ENCODE measurements at regions not wholly inside any gene's neighbourhood (a gene's known extent, or its start where the extent isn't known, plus 50 kb on each side); places are given as distances from the start of the nearest gene placed in this dataset.

DNA sequence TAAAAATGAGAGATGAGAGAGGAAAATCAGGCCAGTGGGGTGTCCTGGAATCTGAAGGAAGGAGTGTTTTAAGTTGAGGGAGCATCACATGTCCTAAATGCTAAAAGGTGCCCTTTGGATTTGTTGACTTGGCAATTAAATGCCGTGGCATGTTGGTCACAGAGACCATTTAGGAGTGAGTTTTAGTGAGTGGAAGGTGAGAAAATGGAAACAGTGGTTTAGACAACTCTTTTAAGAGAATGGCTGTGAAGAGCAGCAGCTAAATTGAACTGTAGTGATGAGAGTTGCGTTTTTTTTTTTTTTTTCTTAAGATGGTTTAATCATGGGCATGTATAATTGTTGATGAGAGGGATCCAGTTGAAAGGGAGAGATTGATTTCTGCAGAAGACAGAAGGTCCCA is 95.0 kb downstream of the S1PR1 start (continued):
- TF ChIP-seq NANOG (IDR thresholded peaks at IDR 0.05; ENCODE audit: insufficient read depth, low read depth, low read length, poor library complexity, severe bottlenecking): no peak
- TF ChIP-seq CBX8 (IDR thresholded peaks at IDR 0.05; ENCODE audit: borderline replicate concordance, low read depth, low read length): no peak
- no peak for TF ChIP-seq POU5F1 (IDR thresholded peaks at IDR 0.05; ENCODE audit: low read depth, low read length)
- TF ChIP-seq GTF2F1 (IDR thresholded peaks at IDR 0.05; ENCODE audit: borderline replicate concordance, low read depth, low read length): no peak
- no peak for TF ChIP-seq CREB1 (IDR thresholded peaks at IDR 0.05)
- no peak for TF ChIP-seq CHD1 (IDR thresholded peaks at IDR 0.05; ENCODE audit: low read depth, low read length)
